ENCODE measurements at regions not wholly inside any gene's neighbourhood (a gene's known extent, or its start where the extent isn't known, plus 50 kb on each side); places are given as distances from the start of the nearest gene placed in this dataset.

GRCh38 chr4:3343358-3343757 is 50.5 kb downstream of the RGS12 start:
- no peak for DNase-seq

- no peak for DNase-seq
These were observed 51.3 kb downstream of the RGS12 start for GRCh38 chr4:3344104-3344503.

- DNase-seq = no peak
These were observed 51.8 kb downstream of the RGS12 start for GRCh38 chr4:3344596-3344995.

- DNase-seq = no peak
These were observed 52.6 kb downstream of the RGS12 start for GRCh38 chr4:3345384-3345783.

- peak; percentile 68 for DNase-seq
These were observed 53.3 kb downstream of the RGS12 start for GRCh38 chr4:3346146-3346545.

- no peak for DNase-seq
These were observed 55.0 kb downstream of the RGS12 start for GRCh38 chr4:3347871-3348270.

- no peak for DNase-seq
These were observed 55.8 kb downstream of the RGS12 start for GRCh38 chr4:3348621-3349020.

- no peak for DNase-seq
These were observed 56.3 kb downstream of the RGS12 start for GRCh38 chr4:3349116-3349515.

GRCh38 chr4:3351997-3352396 is 59.2 kb downstream of the RGS12 start:
- DNase-seq = no peak

- DNase-seq = no peak
These were observed 59.7 kb downstream of the RGS12 start for GRCh38 chr4:3352505-3352904.

- no peak for DNase-seq
These were observed 60.2 kb downstream of the RGS12 start for GRCh38 chr4:3352941-3353594.

- DNase-seq = no peak
These were observed 61.1 kb downstream of the RGS12 start for GRCh38 chr4:3353752-3354454.

GRCh38 chr4:3354455-3354811 is 61.6 kb downstream of the RGS12 start:
- DNase-seq = no peak

GRCh38 chr4:3355266-3355748 is 62.5 kb downstream of the RGS12 start:
- DNase-seq = no peak

- DNase-seq = no peak
These were observed 65.8 kb downstream of the RGS12 start for GRCh38 chr4:3358656-3359055.

- no peak for DNase-seq
These were observed 68.0 kb downstream of the RGS12 start for GRCh38 chr4:3360777-3361176.

- DNase-seq = no peak
These were observed 68.6 kb downstream of the RGS12 start for GRCh38 chr4:3361406-3361805.

- no peak for DNase-seq
These were observed 69.1 kb downstream of the RGS12 start for GRCh38 chr4:3361896-3362295.

GRCh38 chr4:3362431-3363287 is 69.8 kb downstream of the RGS12 start:
- no peak for DNase-seq

GRCh38 chr4:3363411-3364141 is 70.8 kb downstream of the RGS12 start:
- no peak for DNase-seq

- DNase-seq = no peak
These were observed 71.4 kb downstream of the RGS12 start for GRCh38 chr4:3364199-3364598.

All from renal pelvis (tissue), 1 donor.